GM12878 (cell line): ENCODE measurements at regions not wholly inside any gene's neighbourhood (a gene's known extent, or its start where the extent isn't known, plus 50 kb on each side); places are given as distances from the start of the nearest gene placed in this dataset.

Experiments used
- ATAC-seq: fragments of 200-7000 bp; cut with Tn5 transposase; 3 replicates; pipeline ENCODE4 v1.9.1; 2020; ENCODE audit warnings: mild to moderate bottlenecking, moderate library complexity
- BruUV-seq: library from RNA; stranded (reverse); fragments of 400-500 nt; replicated peaks from 2 replicates; lab custom pipeline; 2021; lab: Mats Ljungman, UMichigan
- CTCF ChIA-PET: fragments of 300-600 bp; sonication (Branson Sonifier 250); formaldehyde crosslinking; extraction: SDS; loops from one replicate; lab custom pipeline; 2021; ENCODE audit warnings: inconsistent platforms; lab: Yijun Ruan, JAX
- POLR2A ChIA-PET: fragments of 350-600 bp; formaldehyde crosslinking; extraction: SDS; loops from one replicate; lab custom pipeline; 2021; ENCODE audit warnings: inconsistent platforms; lab: Charles Lee
- RAD21 ChIA-PET: fragments of 300-600 bp; sonication (Branson Sonifier 250); formaldehyde crosslinking; loops from one replicate; lab custom pipeline; 2023; ENCODE audit warnings: antibody characterized with exemption; ENCODE audit not compliant: unreplicated experiment; lab: Charles Lee
- SMC1A ChIA-PET: fragments of 300-600 bp; sonication (Branson Sonifier 250); formaldehyde crosslinking; loops from one replicate; lab custom pipeline; 2023; ENCODE audit not compliant: unreplicated experiment, uncharacterized antibody; lab: Charles Lee
- DNase-seq: peaks from one replicate; pipeline ENCODE4 v3.0.0-alpha.2; 2011; ENCODE audit warnings: low read depth, low spot score
- FAIRE-seq: peaks from 3 replicates; lab custom pipeline; 2011; peaks lifted over from hg19 to GRCh38; lab: Jason Lieb, UNC
- H2AFZ ChIP-seq: 2 replicates; pipeline ENCODE4 v1.6.0; 2011; ENCODE audit warnings: low read depth, low read length, control low read depth; ENCODE audit not compliant: control insufficient read depth
- H3K27ac ChIP-seq: 2 replicates; pipeline ENCODE4 v1.5.1; 2011; ENCODE audit warnings: control low read depth; ENCODE audit not compliant: control insufficient read depth, insufficient read depth
- H3K27me3 ChIP-seq, 2 experiments: replicated peaks in 1 of 2; 2 replicates each; pipeline versions ENCODE4 v1.6.0 to v1.6.1; 2011; ENCODE audit warnings: low read length in 1 of 2; ENCODE audit not compliant: control insufficient read depth in 2 of 2, insufficient read depth in 2 of 2
- H3K36me3 ChIP-seq, 2 experiments: 2 replicates each; pipeline ENCODE4 v1.5.1; 2011; ENCODE audit warnings: low read length in 1 of 2; ENCODE audit not compliant: control insufficient read depth in 2 of 2, insufficient read depth in 2 of 2
- H3K4me1 ChIP-seq: 2 replicates; pipeline ENCODE4 v1.6.1; 2011; ENCODE audit warnings: mild to moderate bottlenecking, low read length, moderate library complexity, mixed read lengths; ENCODE audit not compliant: control insufficient read depth, insufficient read depth
- H3K4me2 ChIP-seq: 2 replicates; pipeline ENCODE4 v1.6.0; 2011; ENCODE audit warnings: control low read depth; ENCODE audit not compliant: control insufficient read depth, insufficient read depth
- H3K4me3 ChIP-seq: fragments of 200-600 bp; sonication (generic); 2 replicates; pipeline ENCODE4 v1.5.1; 2016
- H3K79me2 ChIP-seq: 2 replicates; pipeline ENCODE4 v1.6.0; 2011; ENCODE audit warnings: low read length; ENCODE audit not compliant: control insufficient read depth, insufficient read depth
- H3K9ac ChIP-seq: 2 replicates; pipeline ENCODE4 v1.8.0; 2011; ENCODE audit warnings: low read length, control low read depth, mixed read lengths; ENCODE audit not compliant: control insufficient read depth, insufficient read depth
- H3K9me3 ChIP-seq: replicated peaks from 3 replicates; pipeline ENCODE4 v1.5.1; 2011; ENCODE audit warnings: mild to moderate bottlenecking, low read length; ENCODE audit not compliant: control insufficient read depth, insufficient read depth
- H4K20me1 ChIP-seq: 2 replicates; pipeline ENCODE4 v1.6.0; 2011; ENCODE audit not compliant: control insufficient read depth, insufficient read depth
- BCLAF1 ChIP-seq: fragments of 450-650 bp; IDR thresholded peaks from 2 replicates; pipeline ENCODE4 v1.6.1; 2017; ENCODE audit warnings: antibody characterized with exemption, mild to moderate bottlenecking, moderate library complexity
- EED ChIP-seq: sonication (generic); IDR thresholded peaks from 2 replicates; pipeline ENCODE4 v1.6.1; 2016; ENCODE audit warnings: antibody characterized with exemption, low read depth
- FOS ChIP-seq: IDR thresholded peaks from 3 replicates; pipeline ENCODE4 v1.6.1; 2011; ENCODE audit warnings: borderline replicate concordance; ENCODE audit not compliant: insufficient read length; ENCODE audit errors: extremely low read depth
- IKZF1 ChIP-seq: fragments of 450-650 bp; conservative IDR thresholded peaks from 2 replicates; pipeline ENCODE4 v1.6.1; 2017; ENCODE audit warnings: antibody characterized with exemption, mild to moderate bottlenecking
- MXI1 ChIP-seq: fragments of 150-350 bp; IDR thresholded peaks from 2 replicates; pipeline ENCODE4 v1.6.1; 2011; ENCODE audit warnings: low read depth, mild to moderate bottlenecking, inconsistent platforms, low read length, improper control_type of control experiment
- PAX8 ChIP-seq: fragments of 450-650 bp; IDR thresholded peaks from 2 replicates; pipeline ENCODE4 v1.6.1; 2017; ENCODE audit warnings: mild to moderate bottlenecking, moderate library complexity
- POLR2A ChIP-seq: IDR thresholded peaks from 2 replicates; pipeline ENCODE4 v1.6.1; 2011; ENCODE audit warnings: low read depth, mild to moderate bottlenecking, low read length
- TCF12 ChIP-seq: IDR thresholded peaks from 2 replicates; pipeline ENCODE4 v1.6.1; 2011; ENCODE audit warnings: low read depth, mild to moderate bottlenecking, low read length
- WGBS: methylation state at CpG from one replicate; pipeline ENCODE4 v1.1.6; 2016; ENCODE audit warnings: low lambda C conversion rate; ENCODE audit not compliant: insufficient replicate concordance, insufficient coverage; ENCODE audit errors: missing lambda C conversion rate; 5-methylcytosine and 5-hydroxymethylcytosine counted together
- in situ Hi-C: fragments of 300-500 bp; cut with MboI; formaldehyde crosslinking; loops from 9 replicates; pipeline ENCODE4 v1.14.3; 2018; ENCODE audit warnings: mixed read lengths
- intact Hi-C: fragments of 100-400 bp; cut with micrococcal nuclease; formaldehyde crosslinking; loops from one replicate; pipeline ENCODE4 v1.14.2; 2022; ENCODE audit not compliant: unreplicated experiment
- TF ChIP-seq, protein P1 (sequence below): IDR thresholded peaks from 2 replicates; pipeline ENCODE4 v1.6.1; 2012; ENCODE audit warnings: low read depth, low read length, improper control_type of control experiment

GRCh38 chr2:96430394-96430988 lies 74.7 kb downstream of the NEURL3 start (continued):
- no peak for TF ChIP-seq IKZF1
- no peak for TF ChIP-seq MXI1
- TF ChIP-seq FOS: no peak
- TF ChIP-seq, protein P1, sequence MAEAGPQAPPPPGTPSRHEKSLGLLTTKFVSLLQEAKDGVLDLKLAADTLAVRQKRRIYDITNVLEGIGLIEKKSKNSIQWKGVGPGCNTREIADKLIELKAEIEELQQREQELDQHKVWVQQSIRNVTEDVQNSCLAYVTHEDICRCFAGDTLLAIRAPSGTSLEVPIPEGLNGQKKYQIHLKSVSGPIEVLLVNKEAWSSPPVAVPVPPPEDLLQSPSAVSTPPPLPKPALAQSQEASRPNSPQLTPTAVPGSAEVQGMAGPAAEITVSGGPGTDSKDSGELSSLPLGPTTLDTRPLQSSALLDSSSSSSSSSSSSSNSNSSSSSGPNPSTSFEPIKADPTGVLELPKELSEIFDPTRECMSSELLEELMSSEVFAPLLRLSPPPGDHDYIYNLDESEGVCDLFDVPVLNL: no peak
- TF ChIP-seq, all 136 proteins: peak for 0

DNA sequence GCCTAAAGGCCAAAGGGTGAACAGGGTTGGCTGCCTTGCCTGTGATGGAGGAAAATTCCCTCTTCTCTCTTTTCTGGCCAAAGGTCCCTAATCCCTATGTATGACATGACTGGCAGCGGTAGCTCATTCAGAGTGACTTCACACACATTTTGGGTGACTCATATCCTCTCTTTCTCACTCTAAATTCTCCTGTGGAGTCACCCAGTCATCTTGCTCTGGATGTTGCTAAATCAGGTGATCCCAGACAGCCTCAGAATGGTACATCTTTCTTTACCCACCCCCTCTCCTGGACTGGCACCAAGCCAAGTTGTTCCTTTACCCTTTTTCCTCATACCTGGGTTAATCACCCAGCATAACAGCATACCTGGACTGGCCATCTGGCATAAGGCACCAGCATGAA lies 77.2 kb downstream of the NEURL3 start:
- RAD21 ChIA-PET: no interaction called here
- 8% methylated on average over 1 of the region's 1 CpG for WGBS
- H3K4me3 ChIP-seq: no peak overlapping the region
- no peak overlapping the region for H3K27ac ChIP-seq
- H3K4me2 ChIP-seq: no peak overlapping the region
- SMC1A ChIA-PET: no interaction called here
- H3K36me3 ChIP-seq: no peaks in the 10 kb centered on the region
- H2AFZ ChIP-seq: no peak overlapping the region
- no TSS peak for BruUV-seq
- no peaks in the 10 kb centered on the region for H3K79me2 ChIP-seq
- H3K9ac ChIP-seq: no peak overlapping the region
- TF ChIP-seq TCF12 (no peak), EED (no peak), PAX8 (no peak), POLR2A (no peak), BCLAF1 (no peak)
- TF ChIP-seq, protein P1: no peak
- intact Hi-C loops (no loop called here), in situ Hi-C loops (no loop called here)
- FAIRE-seq: no peak
- no peaks in the 10 kb centered on the region; a peak in 1 of 4 replicates for H3K27me3 ChIP-seq
- no peak for DNase-seq
- peaks cover 6% of the 10 kb centered on the region; the same call in 2 of the 3 replicates for H3K9me3 ChIP-seq
- POLR2A ChIA-PET: no interaction called here
- CTCF ChIA-PET: interaction anchor here (1.7 kb wide), 1 partner anchor 21 kb away, joined by 5 read pairs; no protein-coding TSS in a partner anchor
- H4K20me1 ChIP-seq: no peaks in the 10 kb centered on the region
- no peaks in the 10 kb centered on the region for H3K4me1 ChIP-seq
- no peak for ATAC-seq
